GM12872 (cell line): ENCODE measurements at regions not wholly inside any gene's neighbourhood (a gene's known extent, or its start where the extent isn't known, plus 50 kb on each side); places are given as distances from the start of the nearest gene placed in this dataset.

Experiments
- CTCF ChIP-seq: IDR thresholded peaks from 3 replicates; pipeline ENCODE4 v1.5.1; 2011; ENCODE audit warnings: low read depth, mild to moderate bottlenecking, low read length, moderate library complexity; ENCODE audit not compliant: insufficient read depth

- TF ChIP-seq CTCF: no peak
These were observed 71.4 kb upstream of the MAP1B start for GRCh38 chr5:72035831-72036230.

GRCh38 chr5:72036951-72037350 is 70.3 kb upstream of the MAP1B start:
- no peak for TF ChIP-seq CTCF

- TF ChIP-seq CTCF: no peak
These were observed 66.8 kb upstream of the MAP1B start for GRCh38 chr5:72040513-72040912.

GRCh38 chr5:72041654-72042053 is 65.6 kb upstream of the MAP1B start:
- no peak for TF ChIP-seq CTCF

GRCh38 chr5:72042097-72042496 is 65.2 kb upstream of the MAP1B start:
- no peak for TF ChIP-seq CTCF

GRCh38 chr5:72045692-72046091 is 61.6 kb upstream of the MAP1B start:
- TF ChIP-seq CTCF: no peak

- TF ChIP-seq CTCF: no peak
These were observed 61.2 kb upstream of the MAP1B start for GRCh38 chr5:72046106-72046505.

GRCh38 chr5:72055636-72056035 is 51.6 kb upstream of the MAP1B start:
- no peak for TF ChIP-seq CTCF
